Astrocyte (in vitro differentiated cells and primary cell): ENCODE measurements at regions not wholly inside any gene's neighbourhood (a gene's known extent, or its start where the extent isn't known, plus 50 kb on each side); places are given as distances from the start of the nearest gene placed in this dataset.

ENCODE experiments used
- DNase-seq: peaks from one replicate; pipeline ENCODE4 v3.0.0-alpha.2; 2010; ENCODE audit warnings: low read depth
- FAIRE-seq: peaks from 2 replicates; lab custom pipeline; 2011; peaks lifted over from hg19 to GRCh38; lab: Jason Lieb, UNC
- H2AFZ ChIP-seq: 2 replicates; pipeline ENCODE4 v1.6.0; 2012; ENCODE audit warnings: low read depth, low read length, inconsistent platforms
- H3K27ac ChIP-seq: 2 replicates; pipeline ENCODE4 v1.5.1; 2011; ENCODE audit warnings: low read depth, low read length, inconsistent platforms
- H3K27me3 ChIP-seq: 2 replicates; pipeline ENCODE4 v1.6.0; 2011; ENCODE audit warnings: low read length, inconsistent platforms; ENCODE audit not compliant: insufficient read depth
- H3K36me3 ChIP-seq: 2 replicates; pipeline ENCODE4 v1.5.1; 2011; ENCODE audit warnings: low read length, inconsistent platforms; ENCODE audit not compliant: insufficient read depth
- H3K4me1 ChIP-seq: 2 replicates; pipeline ENCODE4 v1.5.1; 2011; ENCODE audit warnings: low read length, inconsistent platforms; ENCODE audit not compliant: insufficient read depth
- H3K4me2 ChIP-seq: 2 replicates; pipeline ENCODE4 v1.6.0; 2012; ENCODE audit warnings: low read length, inconsistent platforms
- H3K4me3 ChIP-seq: 2 replicates; pipeline ENCODE4 v1.5.1; 2011; ENCODE audit warnings: low read depth, mild to moderate bottlenecking, low read length, inconsistent platforms; ENCODE audit not compliant: insufficient read depth
- H3K79me2 ChIP-seq: 2 replicates; pipeline ENCODE4 v1.6.0; 2012; ENCODE audit warnings: mild to moderate bottlenecking, low read length, inconsistent platforms; ENCODE audit not compliant: insufficient read depth
- H3K9ac ChIP-seq: 2 replicates; pipeline ENCODE4 v1.6.0; 2012; ENCODE audit warnings: mild to moderate bottlenecking, low read length, inconsistent platforms
- H3K9me3 ChIP-seq: 2 replicates; pipeline ENCODE4 v1.5.1; 2012; ENCODE audit warnings: low read depth, mild to moderate bottlenecking, low read length, inconsistent platforms; ENCODE audit not compliant: insufficient read depth
- H4K20me1 ChIP-seq: 2 replicates; pipeline ENCODE4 v1.6.0; 2012; ENCODE audit warnings: low read length, inconsistent platforms; ENCODE audit not compliant: insufficient read depth
- H3K27ac Mint-ChIP-seq: one replicate; pipeline ENCODE4 v1.8.0; 2021; ENCODE audit warnings: mild to moderate bottlenecking, mixed read lengths; ENCODE audit not compliant: unreplicated experiment
- H3K27me3 Mint-ChIP-seq: one replicate; pipeline ENCODE4 v1.8.0; 2021; ENCODE audit warnings: low read depth, mixed read lengths; ENCODE audit not compliant: unreplicated experiment
- H3K36me3 Mint-ChIP-seq: one replicate; pipeline ENCODE4 v1.8.0; 2021; ENCODE audit warnings: low read depth, mixed read lengths; ENCODE audit not compliant: unreplicated experiment
- H3K4me1 Mint-ChIP-seq: one replicate; pipeline ENCODE4 v1.8.0; 2021; ENCODE audit warnings: low read depth, mixed read lengths; ENCODE audit not compliant: unreplicated experiment
- H3K4me3 Mint-ChIP-seq: one replicate; pipeline ENCODE4 v1.8.0; 2021; ENCODE audit warnings: mild to moderate bottlenecking, moderate library complexity, mixed read lengths; ENCODE audit not compliant: unreplicated experiment
- H3K9me3 Mint-ChIP-seq: one replicate; pipeline ENCODE4 v1.8.0; 2021; ENCODE audit warnings: mild to moderate bottlenecking, mixed read lengths; ENCODE audit not compliant: unreplicated experiment
- CTCF ChIP-seq: IDR thresholded peaks from 2 replicates; pipeline ENCODE4 v1.5.1; 2011; ENCODE audit warnings: low read depth, mild to moderate bottlenecking, inconsistent platforms, low read length, moderate library complexity; ENCODE audit not compliant: insufficient read depth
- EZH2 ChIP-seq: IDR thresholded peaks from 2 replicates; pipeline ENCODE4 v1.6.1; 2012; ENCODE audit warnings: mild to moderate bottlenecking, low read length, inconsistent platforms; ENCODE audit not compliant: insufficient read depth

- no peaks in the 10 kb centered on the region for H3K27me3 ChIP-seq
- H3K27ac ChIP-seq = no peak overlapping the region
- peak overlapping the region; percentile 9 for H2AFZ ChIP-seq
- TF ChIP-seq CTCF = no peak
- no peak for TF ChIP-seq EZH2
- H3K4me1 ChIP-seq = peaks cover 4% of the 10 kb centered on the region
- Mint-ChIP-seq H3K4me3 (no peak overlapping the region), H3K4me1 (peaks cover 18% of the 10 kb centered on the region), H3K9me3 (peaks cover 5% of the 10 kb centered on the region), H3K27me3 (peaks cover 1% of the 10 kb centered on the region), H3K36me3 (no peaks in the 10 kb centered on the region), H3K27ac (no peak overlapping the region)
- H3K79me2 ChIP-seq = no peaks in the 10 kb centered on the region
- H3K9me3 ChIP-seq = peaks cover 5% of the 10 kb centered on the region
- H3K4me3 ChIP-seq = no peak overlapping the region
- no peaks in the 10 kb centered on the region for H3K36me3 ChIP-seq
- H3K9ac ChIP-seq = no peak overlapping the region
- no peak for DNase-seq
- FAIRE-seq = peak; percentile 17
- no peak overlapping the region for H3K4me2 ChIP-seq
- H4K20me1 ChIP-seq = no peaks in the 10 kb centered on the region
These were observed 197.4 kb upstream of the NCKAP5 start for GRCh38 chr2:133765658-133766057.

GRCh38 chr2:133766164-133766832 lies 198.0 kb upstream of the NCKAP5 start:
- no peaks in the 10 kb centered on the region for H3K36me3 ChIP-seq
- no peak overlapping the region for H3K4me3 Mint-ChIP-seq
- peaks cover 5% of the 10 kb centered on the region for H3K27me3 Mint-ChIP-seq
- no peaks in the 10 kb centered on the region for H3K27me3 ChIP-seq
- no peak overlapping the region for H3K9ac ChIP-seq
- no peak overlapping the region for H3K4me3 ChIP-seq
- FAIRE-seq (no peak), DNase-seq (no peak)
- H3K36me3 Mint-ChIP-seq = no peaks in the 10 kb centered on the region
- H3K27ac ChIP-seq = no peak overlapping the region
- TF ChIP-seq CTCF (no peak), EZH2 (no peak)
- H3K9me3 Mint-ChIP-seq = peaks cover 5% of the 10 kb centered on the region
- peaks cover 5% of the 10 kb centered on the region for H3K9me3 ChIP-seq
- no peaks in the 10 kb centered on the region for H3K79me2 ChIP-seq
- H3K4me2 ChIP-seq = no peak overlapping the region
- no peak overlapping the region for H2AFZ ChIP-seq
- peaks cover 4% of the 10 kb centered on the region for H3K4me1 ChIP-seq
- H3K4me1 Mint-ChIP-seq = peaks cover 16% of the 10 kb centered on the region
- H4K20me1 ChIP-seq = no peaks in the 10 kb centered on the region
- H3K27ac Mint-ChIP-seq = no peak overlapping the region

- Mint-ChIP-seq H3K27me3 (peaks cover 8% of the 10 kb centered on the region), H3K27ac (peak overlapping the region; percentile 14), H3K4me1 (peaks cover 8% of the 10 kb centered on the region), H3K9me3 (peaks cover 5% of the 10 kb centered on the region), H3K36me3 (no peaks in the 10 kb centered on the region), H3K4me3 (no peak overlapping the region)
- Histone ChIP-seq H3K9me3 (peaks cover under 1% of the 10 kb centered on the region), H3K36me3 (no peaks in the 10 kb centered on the region), H3K79me2 (no peaks in the 10 kb centered on the region), H4K20me1 (no peaks in the 10 kb centered on the region), H3K4me2 (no peak overlapping the region), H3K27ac (no peak overlapping the region), H2AFZ (no peak overlapping the region), H3K4me1 (peaks cover 4% of the 10 kb centered on the region), H3K27me3 (no peaks in the 10 kb centered on the region), H3K4me3 (no peak overlapping the region), H3K9ac (no peak overlapping the region)
- FAIRE-seq (no peak), DNase-seq (no peak)
- TF ChIP-seq CTCF = no peak
- TF ChIP-seq EZH2 = no peak
These were observed 200.0 kb upstream of the NCKAP5 start for GRCh38 chr2:133768256-133768655.
